Ovary (tissue), 7 donors: ENCODE measurements at regions not wholly inside any gene's neighbourhood (a gene's known extent, or its start where the extent isn't known, plus 50 kb on each side); places are given as distances from the start of the nearest gene placed in this dataset.

ENCODE experiments used
- DNase-seq, 5 donors: peaks; one replicate each; pipeline ENCODE4 v3.0.0-alpha.2; 2019 to 2020
- H3K27ac ChIP-seq, 2 donors: fragments of 200-600 bp; one replicate each; pipeline versions ENCODE4 v1.5.1 to v1.8.0; 2019 to 2022
- H3K27me3 ChIP-seq: fragments of 200-600 bp; one replicate; pipeline ENCODE4 v1.8.0; 2022
- H3K36me3 ChIP-seq: fragments of 200-600 bp; sonication (generic); one replicate; pipeline ENCODE4 v1.5.1; 2019
- H3K4me1 ChIP-seq: one replicate; pipeline ENCODE4 v1.8.1; 2013; ENCODE audit warnings: mild to moderate bottlenecking, moderate library complexity; ENCODE audit not compliant: insufficient read depth
- H3K4me3 ChIP-seq: fragments of 200-600 bp; sonication (generic); one replicate; pipeline ENCODE4 v1.5.1; 2017
- H3K9me3 ChIP-seq, 2 donors: fragments of 200-600 bp in 1 of 2; sonication (generic) in 1 of 2; one replicate each; pipeline versions ENCODE4 v1.5.1 to v1.8.1; 2013 to 2019; ENCODE audit warnings: mild to moderate bottlenecking in 1 of 2, moderate library complexity in 1 of 2
- CTCF ChIP-seq, 3 donors: fragments of 450-650 bp in 2 of 3; fragments of 200-600 bp in 1 of 3; IDR thresholded peaks; one replicate each; pipeline versions ENCODE4 v1.5.1 to v1.8.0; 2016 to 2022; ENCODE audit warnings: antibody characterized with exemption in 3 of 3, mild to moderate bottlenecking in 1 of 3
- EP300 ChIP-seq: sonication (generic); formaldehyde crosslinking; IDR thresholded peaks from one replicate; pipeline ENCODE4 v1.6.1; 2017; ENCODE audit warnings: antibody characterized with exemption
- POLR2A ChIP-seq: fragments of 450-650 bp; IDR thresholded peaks from one replicate; pipeline ENCODE4 v1.6.1; 2017; ENCODE audit warnings: antibody characterized with exemption, mild to moderate bottlenecking, moderate library complexity
- WGBS, 3 donors: extraction: QIAGEN DNeasy Blood & Tissue Kit in 1 of 3; methylation state at CpG; one replicate each; pipeline versions ENCODE4 v1.1.5 to v1.1.7; 2013 to 2017; 5-methylcytosine and 5-hydroxymethylcytosine counted together
- intact Hi-C, 4 donors: fragments of 100-400 bp; cut with DNase I; formaldehyde crosslinking; loops; one replicate each; pipeline versions ENCODE4 v1.11.0 to v1.15.1; 2022 to 2023
- donor health status: DM: no; HTN: no; CAD: no; lungs with moderate emphysema.
- donor health status: DM: no; HTN: no; CAD: no.
- donor health status: Bipolar disorder and iron deficiency.
- donor health status: DM: no; HTN: no; CAD: no.
- donor health status: DM: yes; HTN: yes; CAD: no.

- H3K4me1 ChIP-seq, result no peaks in the 10 kb centered on the region
- intact Hi-C loops, result no loop called here
- 80 to 91% (median 88%) methylated on average over 9 of the region's 9 CpGs for WGBS, 3 donors
- H3K36me3 ChIP-seq, result no peaks in the 10 kb centered on the region
- DNase-seq, result no peak
- H3K9me3 ChIP-seq, result no peaks in the 10 kb centered on the region
- H3K4me3 ChIP-seq, result no peak overlapping the region
- TF ChIP-seq CTCF (IDR thresholded peaks at IDR 0.05) (no peak), POLR2A (no peak), EP300 (no peak)
- H3K27ac ChIP-seq, result no peak overlapping the region
- H3K27me3 ChIP-seq, result no peaks in the 10 kb centered on the region
These were observed 102.5 kb upstream of the CASZ1 start for GRCh38 chr1:10898921-10899320.

- no peak for TF ChIP-seq CTCF (IDR thresholded peaks at IDR 0.05)
- no peak for TF ChIP-seq POLR2A
- no peak for TF ChIP-seq EP300
- H3K27me3 ChIP-seq, result no peaks in the 10 kb centered on the region
- peaks cover 2% of the 10 kb centered on the region for H3K4me1 ChIP-seq
- no peaks in the 10 kb centered on the region for H3K36me3 ChIP-seq
- WGBS, 3 donors, result 65 to 71% (median 71%) methylated on average over 18 of the region's 18 CpGs
- H3K9me3 ChIP-seq, result no peaks in the 10 kb centered on the region
- no peak overlapping the region for H3K4me3 ChIP-seq
- intact Hi-C loops, result no loop called here
- no peak for DNase-seq
- no peak overlapping the region for H3K27ac ChIP-seq
These were observed 103.2 kb upstream of the CASZ1 start for GRCh38 chr1:10899490-10900250.

DNA sequence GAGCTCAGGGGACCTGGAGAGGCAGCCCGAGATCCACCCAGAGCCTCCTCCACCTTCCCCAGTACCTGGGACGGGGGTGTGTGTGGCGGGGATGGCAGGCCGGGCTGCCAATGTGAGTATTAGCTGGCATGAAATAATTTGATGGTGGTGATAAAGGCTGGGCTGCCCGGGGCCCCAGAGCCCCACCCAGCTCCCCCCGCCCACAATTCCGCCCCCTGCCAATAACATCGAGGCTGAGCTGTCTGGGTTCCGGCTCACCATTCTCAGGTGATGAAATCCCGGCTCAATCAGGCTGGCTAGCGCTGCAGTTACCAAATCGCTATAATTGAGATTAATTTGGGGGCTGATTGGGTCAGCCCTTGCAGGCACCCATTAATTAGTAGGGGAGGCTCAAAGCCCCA, 103.8 kb upstream of the CASZ1 start:
- no peak for TF ChIP-seq POLR2A
- TF ChIP-seq EP300, result no peak
- TF ChIP-seq CTCF (IDR thresholded peaks at IDR 0.05), result no peak
- Histone ChIP-seq H3K4me3 (no peak overlapping the region), H3K4me1 (peaks cover 4% of the 10 kb centered on the region), H3K9me3 (no peaks in the 10 kb centered on the region), H3K27ac (no peak overlapping the region), H3K36me3 (no peaks in the 10 kb centered on the region), H3K27me3 (no peaks in the 10 kb centered on the region)
- WGBS, 3 donors, result 59 to 64% (median 63%) methylated on average over 12 of the region's 12 CpGs
- DNase-seq, result no peak
- intact Hi-C loops, result no loop called here

DNA sequence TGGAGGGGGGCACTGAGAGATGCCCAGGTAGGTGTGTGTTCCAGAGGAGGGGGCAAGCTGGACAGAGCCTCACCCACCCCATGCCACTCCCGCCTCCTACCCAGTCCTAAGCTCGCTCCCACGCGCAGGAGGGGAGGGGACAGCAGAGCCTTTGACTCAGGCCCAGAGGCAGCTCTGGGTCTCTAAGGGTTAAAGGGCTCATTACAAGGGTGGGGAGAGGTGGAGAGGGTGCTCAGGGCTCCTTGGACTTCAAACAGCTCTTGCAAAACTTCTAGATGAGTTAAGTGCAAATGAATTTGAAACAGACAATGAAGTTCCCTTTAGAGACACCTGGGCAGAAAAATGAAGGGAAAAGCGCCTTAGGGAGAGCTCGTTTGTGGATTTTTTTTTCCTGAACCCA, 104.2 kb upstream of the CASZ1 start:
- no peak overlapping the region for H3K27ac ChIP-seq
- 65 to 68% (median 66%) methylated on average over 6 of the region's 6 CpGs for WGBS, 3 donors
- H3K27me3 ChIP-seq, result no peaks in the 10 kb centered on the region

More for the DNA sequence above, 104.2 kb upstream of the CASZ1 start:
- Histone ChIP-seq H3K9me3 (no peaks in the 10 kb centered on the region), H3K4me1 (peaks cover 4% of the 10 kb centered on the region), H3K36me3 (no peaks in the 10 kb centered on the region), H3K4me3 (no peak overlapping the region)
- TF ChIP-seq CTCF (IDR thresholded peaks at IDR 0.05), result no peak
- TF ChIP-seq EP300, result no peak
- no peak for TF ChIP-seq POLR2A
- intact Hi-C loops, result no loop called here
- no peak for DNase-seq
